ENCODE measurements at regions not wholly inside any gene's neighbourhood (a gene's known extent, or its start where the extent isn't known, plus 50 kb on each side); places are given as distances from the start of the nearest gene placed in this dataset.

DNA sequence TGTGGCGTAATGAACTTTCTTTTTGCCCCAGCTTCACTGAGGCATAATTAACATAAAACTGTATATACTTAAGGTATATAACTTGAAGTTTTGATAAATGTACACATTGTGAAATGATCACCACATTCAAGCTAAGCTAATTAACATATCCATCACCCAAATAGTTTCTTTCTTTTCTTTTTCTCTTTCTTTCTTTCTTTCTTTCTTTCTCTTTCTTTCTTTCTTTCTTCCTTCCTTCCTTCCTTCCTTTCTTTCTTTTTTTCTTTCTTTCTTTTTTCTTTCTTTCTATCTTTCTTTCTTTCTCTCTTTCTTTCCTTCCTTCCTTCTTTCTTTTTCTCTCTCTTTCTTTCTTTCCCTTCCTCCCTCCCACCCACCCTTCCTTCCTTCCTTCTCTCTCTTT lies 62.5 kb downstream of the XCL1 start:
- Mint-ChIP-seq H3K9me3 (ENCODE audit: low read depth) (no peaks in the 10 kb centered on the region), H3K4me3 (ENCODE audit: low read depth) (no peak overlapping the region), H3K27me3 (peaks cover 3% of the 10 kb centered on the region), H3K4me1 (ENCODE audit: low read depth) (peaks cover 2% of the 10 kb centered on the region), H3K36me3 (ENCODE audit: insufficient read depth) (no peaks in the 10 kb centered on the region), H3K27ac (no peak overlapping the region)
- DNase-seq (ENCODE audit: low spot score, unreplicated experiment): no peak
- TF ChIP-seq, protein P1, sequence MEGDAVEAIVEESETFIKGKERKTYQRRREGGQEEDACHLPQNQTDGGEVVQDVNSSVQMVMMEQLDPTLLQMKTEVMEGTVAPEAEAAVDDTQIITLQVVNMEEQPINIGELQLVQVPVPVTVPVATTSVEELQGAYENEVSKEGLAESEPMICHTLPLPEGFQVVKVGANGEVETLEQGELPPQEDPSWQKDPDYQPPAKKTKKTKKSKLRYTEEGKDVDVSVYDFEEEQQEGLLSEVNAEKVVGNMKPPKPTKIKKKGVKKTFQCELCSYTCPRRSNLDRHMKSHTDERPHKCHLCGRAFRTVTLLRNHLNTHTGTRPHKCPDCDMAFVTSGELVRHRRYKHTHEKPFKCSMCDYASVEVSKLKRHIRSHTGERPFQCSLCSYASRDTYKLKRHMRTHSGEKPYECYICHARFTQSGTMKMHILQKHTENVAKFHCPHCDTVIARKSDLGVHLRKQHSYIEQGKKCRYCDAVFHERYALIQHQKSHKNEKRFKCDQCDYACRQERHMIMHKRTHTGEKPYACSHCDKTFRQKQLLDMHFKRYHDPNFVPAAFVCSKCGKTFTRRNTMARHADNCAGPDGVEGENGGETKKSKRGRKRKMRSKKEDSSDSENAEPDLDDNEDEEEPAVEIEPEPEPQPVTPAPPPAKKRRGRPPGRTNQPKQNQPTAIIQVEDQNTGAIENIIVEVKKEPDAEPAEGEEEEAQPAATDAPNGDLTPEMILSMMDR (IDR thresholded peaks at IDR 0.05; ENCODE audit: unreplicated experiment): no peak

DNA sequence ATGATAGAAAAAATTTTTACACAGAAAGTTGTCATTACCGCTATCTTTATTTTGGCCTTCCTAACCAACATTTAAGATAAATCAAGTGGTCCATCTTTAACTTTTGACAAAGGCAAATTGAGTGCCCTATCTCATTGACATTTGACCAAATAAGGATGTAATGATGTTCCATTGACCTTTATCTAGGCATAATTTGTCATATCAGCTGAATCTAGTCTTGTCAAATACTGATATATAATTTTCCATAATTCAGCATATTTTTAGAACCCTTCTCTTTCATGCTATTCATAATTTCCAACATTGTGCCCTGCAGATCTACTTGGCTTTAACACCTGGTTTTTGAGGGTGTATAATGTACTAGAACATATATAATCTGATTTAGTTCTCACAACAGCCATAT lies 63.8 kb downstream of the XCL1 start:
- Mint-ChIP-seq H3K27me3 (peaks cover 3% of the 10 kb centered on the region), H3K4me3 (ENCODE audit: low read depth) (no peak overlapping the region), H3K36me3 (ENCODE audit: insufficient read depth) (no peaks in the 10 kb centered on the region), H3K9me3 (ENCODE audit: low read depth) (no peaks in the 10 kb centered on the region), H3K4me1 (ENCODE audit: low read depth) (peaks cover 2% of the 10 kb centered on the region), H3K27ac (no peak overlapping the region)
- no peak for DNase-seq (ENCODE audit: low spot score, unreplicated experiment)
- TF ChIP-seq, protein P1 (IDR thresholded peaks at IDR 0.05; ENCODE audit: unreplicated experiment): no peak

DNA sequence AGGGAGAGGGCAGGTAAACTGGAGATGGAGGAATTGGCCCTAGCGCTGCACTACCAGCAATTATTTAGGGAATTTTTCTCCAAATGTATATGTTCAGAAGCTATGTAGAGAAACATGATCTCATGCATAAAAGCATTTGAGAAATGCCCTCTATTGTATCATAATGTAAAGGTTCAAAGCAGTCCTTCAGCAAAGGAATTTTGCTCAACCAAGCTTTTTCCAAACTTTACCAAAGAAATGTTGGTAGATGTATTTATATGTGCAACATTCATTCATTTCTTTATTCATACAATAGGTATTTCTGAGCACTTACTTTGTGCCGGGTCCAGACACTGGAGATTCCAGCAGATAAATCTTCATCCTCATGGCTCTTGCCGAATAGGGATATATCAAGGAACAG lies 64.4 kb downstream of the XCL1 start:
- Mint-ChIP-seq H3K4me3 (ENCODE audit: low read depth) (no peak overlapping the region), H3K4me1 (ENCODE audit: low read depth) (peaks cover 2% of the 10 kb centered on the region), H3K27me3 (peaks cover 3% of the 10 kb centered on the region), H3K27ac (no peak overlapping the region), H3K9me3 (ENCODE audit: low read depth) (no peaks in the 10 kb centered on the region), H3K36me3 (ENCODE audit: insufficient read depth) (no peaks in the 10 kb centered on the region)
- no peak for DNase-seq (ENCODE audit: low spot score, unreplicated experiment)
- TF ChIP-seq, protein P1 (IDR thresholded peaks at IDR 0.05; ENCODE audit: unreplicated experiment): no peak

DNA sequence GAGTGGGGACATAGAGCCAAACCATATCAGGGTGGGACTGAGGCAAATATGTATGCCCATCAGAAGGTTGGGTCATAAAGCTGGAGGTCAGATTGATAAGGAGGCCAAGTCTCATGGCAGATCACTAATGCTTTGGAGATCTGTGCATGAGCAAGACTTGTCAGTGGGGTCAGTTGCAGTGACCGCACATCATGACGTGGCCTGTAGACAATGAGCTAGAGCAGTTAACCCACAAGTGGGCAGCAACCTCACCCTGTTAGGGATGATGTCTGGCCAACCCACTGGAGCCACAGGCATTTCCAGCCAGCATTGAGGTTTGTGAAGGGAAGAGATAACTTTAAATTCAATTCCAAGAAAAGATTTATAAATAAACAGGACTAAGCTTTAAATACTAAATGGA lies 66.7 kb downstream of the XCL1 start:
- Mint-ChIP-seq H3K36me3 (ENCODE audit: insufficient read depth) (no peaks in the 10 kb centered on the region), H3K9me3 (ENCODE audit: low read depth) (no peaks in the 10 kb centered on the region), H3K4me3 (ENCODE audit: low read depth) (no peak overlapping the region), H3K27ac (no peak overlapping the region), H3K4me1 (ENCODE audit: low read depth) (no peaks in the 10 kb centered on the region), H3K27me3 (peaks cover 3% of the 10 kb centered on the region)
- TF ChIP-seq, protein P1 (IDR thresholded peaks at IDR 0.05; ENCODE audit: unreplicated experiment): no peak
- DNase-seq (ENCODE audit: low spot score, unreplicated experiment): no peak
